ENCODE measurements at regions not wholly inside any gene's neighbourhood (a gene's known extent, or its start where the extent isn't known, plus 50 kb on each side); places are given as distances from the start of the nearest gene placed in this dataset.

DNA sequence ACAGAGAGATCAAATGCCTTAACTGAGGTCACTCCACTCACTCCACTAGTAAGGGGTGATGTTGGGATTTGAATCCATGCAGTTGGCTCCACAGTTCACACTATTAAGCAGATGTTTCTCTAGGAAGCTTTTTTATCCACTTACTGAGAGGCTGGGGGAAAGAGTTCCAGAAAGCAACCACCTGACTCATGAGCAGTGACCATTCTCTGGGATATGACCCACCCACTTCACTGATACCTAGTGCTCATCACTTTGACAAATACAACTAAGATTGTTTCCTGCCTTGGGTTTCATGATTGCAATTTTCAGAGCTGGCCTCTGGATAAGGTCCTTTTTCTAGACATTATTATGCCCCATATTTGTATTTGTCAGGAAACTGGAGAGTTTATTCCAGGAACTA, 152.1 kb upstream of the PLEKHG7 start:
- TF ChIP-seq, protein P1, sequence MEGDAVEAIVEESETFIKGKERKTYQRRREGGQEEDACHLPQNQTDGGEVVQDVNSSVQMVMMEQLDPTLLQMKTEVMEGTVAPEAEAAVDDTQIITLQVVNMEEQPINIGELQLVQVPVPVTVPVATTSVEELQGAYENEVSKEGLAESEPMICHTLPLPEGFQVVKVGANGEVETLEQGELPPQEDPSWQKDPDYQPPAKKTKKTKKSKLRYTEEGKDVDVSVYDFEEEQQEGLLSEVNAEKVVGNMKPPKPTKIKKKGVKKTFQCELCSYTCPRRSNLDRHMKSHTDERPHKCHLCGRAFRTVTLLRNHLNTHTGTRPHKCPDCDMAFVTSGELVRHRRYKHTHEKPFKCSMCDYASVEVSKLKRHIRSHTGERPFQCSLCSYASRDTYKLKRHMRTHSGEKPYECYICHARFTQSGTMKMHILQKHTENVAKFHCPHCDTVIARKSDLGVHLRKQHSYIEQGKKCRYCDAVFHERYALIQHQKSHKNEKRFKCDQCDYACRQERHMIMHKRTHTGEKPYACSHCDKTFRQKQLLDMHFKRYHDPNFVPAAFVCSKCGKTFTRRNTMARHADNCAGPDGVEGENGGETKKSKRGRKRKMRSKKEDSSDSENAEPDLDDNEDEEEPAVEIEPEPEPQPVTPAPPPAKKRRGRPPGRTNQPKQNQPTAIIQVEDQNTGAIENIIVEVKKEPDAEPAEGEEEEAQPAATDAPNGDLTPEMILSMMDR (IDR thresholded peaks at IDR 0.05; ENCODE audit: low read depth, low read length) = no peak
- H3K9me3 ChIP-seq = no peaks in the 10 kb centered on the region
- no peak for DNase-seq
- H3K27me3 ChIP-seq = no peaks in the 10 kb centered on the region
- H3K4me1 ChIP-seq = no peaks in the 10 kb centered on the region; the same call in 1 of the 2 replicates
- no peak overlapping the region for H3K4me3 ChIP-seq (ENCODE audit: low read depth, low read length)
- no peaks in the 10 kb centered on the region for H3K36me3 ChIP-seq

DNA sequence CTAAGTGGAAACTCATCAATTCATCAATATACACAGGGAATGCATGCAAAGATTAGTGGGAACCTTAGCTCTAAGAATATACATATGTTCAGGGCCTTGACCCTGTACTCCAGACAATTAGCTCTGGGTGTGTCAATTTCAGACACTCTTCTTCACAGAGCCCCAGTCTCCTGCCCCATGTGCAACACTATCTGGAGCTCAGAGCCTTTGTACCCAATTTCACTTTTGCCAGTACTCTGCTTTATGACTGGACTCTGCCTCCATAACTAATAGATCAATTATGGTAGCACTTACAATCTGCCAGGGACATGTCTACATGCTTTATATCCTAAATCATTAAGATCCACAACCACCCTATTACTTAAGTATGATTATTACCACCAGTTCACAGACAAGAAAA, 152.5 kb upstream of the PLEKHG7 start:
- no peaks in the 10 kb centered on the region for H3K27me3 ChIP-seq
- TF ChIP-seq, protein P1 (IDR thresholded peaks at IDR 0.05; ENCODE audit: low read depth, low read length) = no peak
- no peak overlapping the region for H3K4me3 ChIP-seq (ENCODE audit: low read depth, low read length)
- H3K9me3 ChIP-seq = no peaks in the 10 kb centered on the region
- no peaks in the 10 kb centered on the region; the same call in 1 of the 2 replicates for H3K4me1 ChIP-seq
- H3K36me3 ChIP-seq = no peaks in the 10 kb centered on the region
- DNase-seq = no peak

DNA sequence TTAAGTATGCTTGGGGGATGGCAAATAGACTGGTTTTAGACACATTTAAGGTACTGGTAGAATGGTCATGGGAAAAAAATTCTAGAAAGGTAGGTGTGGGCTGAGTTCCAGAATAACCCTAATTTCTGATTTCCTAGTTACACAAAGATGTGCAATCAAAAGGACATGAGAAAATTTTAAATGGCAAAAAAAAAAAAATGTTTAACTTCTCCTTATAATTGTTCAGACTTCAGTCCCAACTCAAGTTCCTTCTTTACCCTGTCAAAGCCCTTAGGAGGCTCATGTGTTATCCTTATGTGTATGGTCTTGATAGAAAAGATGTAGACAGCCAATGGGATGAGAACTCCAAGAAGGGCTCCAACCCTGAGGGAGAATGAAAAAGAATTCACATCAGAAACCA, 153.3 kb upstream of the PLEKHG7 start:
- TF ChIP-seq, protein P1 (IDR thresholded peaks at IDR 0.05; ENCODE audit: low read depth, low read length) = no peak
- DNase-seq = no peak
- no peaks in the 10 kb centered on the region for H3K36me3 ChIP-seq
- no peaks in the 10 kb centered on the region for H3K9me3 ChIP-seq
- no peaks in the 10 kb centered on the region for H3K27me3 ChIP-seq
- no peaks in the 10 kb centered on the region; the same call in 1 of the 2 replicates for H3K4me1 ChIP-seq
- H3K4me3 ChIP-seq (ENCODE audit: low read depth, low read length) = no peak overlapping the region

DNA sequence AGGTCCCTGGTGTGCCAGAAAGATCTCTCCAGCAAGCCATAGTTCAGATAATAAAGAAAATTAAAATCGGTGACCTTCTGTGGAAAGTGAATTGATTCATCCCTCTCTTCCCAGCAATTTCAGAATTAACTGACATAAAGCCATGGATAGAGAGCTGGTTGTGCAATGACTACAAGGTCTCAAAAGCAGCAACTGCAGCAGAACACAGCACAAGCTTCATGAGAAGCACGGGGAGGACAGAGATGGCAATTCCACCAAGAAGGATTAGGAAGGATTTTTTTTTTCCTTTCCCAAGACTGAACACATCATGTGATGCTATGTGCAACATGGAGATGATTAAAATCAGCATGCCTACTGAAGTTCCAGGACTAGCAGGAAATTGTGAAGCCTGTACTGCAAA, 154.9 kb upstream of the PLEKHG7 start:
- H3K4me1 ChIP-seq = no peaks in the 10 kb centered on the region; the same call in 1 of the 2 replicates
- no peaks in the 10 kb centered on the region for H3K9me3 ChIP-seq
- no peak for DNase-seq
- TF ChIP-seq, protein P1 (IDR thresholded peaks at IDR 0.05; ENCODE audit: low read depth, low read length) = no peak
- H3K4me3 ChIP-seq (ENCODE audit: low read depth, low read length) = no peak overlapping the region
- no peaks in the 10 kb centered on the region for H3K27me3 ChIP-seq
- no peaks in the 10 kb centered on the region for H3K36me3 ChIP-seq

DNA sequence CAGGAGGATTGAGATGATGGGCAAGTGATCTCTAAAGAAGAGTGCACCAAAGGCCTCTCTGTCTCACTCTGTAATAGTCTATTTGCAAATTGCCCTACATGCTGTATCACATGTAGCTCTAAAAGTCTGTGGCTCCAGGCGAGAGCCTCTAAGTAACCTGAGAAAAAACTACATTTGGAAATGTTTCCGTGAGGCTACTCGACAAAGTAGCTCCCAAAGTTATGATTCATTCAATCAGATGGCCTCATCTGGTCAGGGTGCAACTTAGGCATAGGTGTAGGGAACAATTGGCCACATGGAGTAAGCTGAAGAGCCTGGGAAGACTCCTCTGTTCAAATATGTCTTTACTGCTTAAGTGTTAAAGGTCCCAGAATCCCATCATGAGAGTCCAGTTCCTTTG, 155.4 kb upstream of the PLEKHG7 start:
- TF ChIP-seq, protein P1 (IDR thresholded peaks at IDR 0.05; ENCODE audit: low read depth, low read length) = no peak
- H3K4me3 ChIP-seq (ENCODE audit: low read depth, low read length) = no peak overlapping the region
- no peaks in the 10 kb centered on the region for H3K4me1 ChIP-seq
- no peak for DNase-seq
- no peaks in the 10 kb centered on the region for H3K27me3 ChIP-seq
- H3K9me3 ChIP-seq = no peaks in the 10 kb centered on the region
- H3K36me3 ChIP-seq = no peaks in the 10 kb centered on the region

DNA sequence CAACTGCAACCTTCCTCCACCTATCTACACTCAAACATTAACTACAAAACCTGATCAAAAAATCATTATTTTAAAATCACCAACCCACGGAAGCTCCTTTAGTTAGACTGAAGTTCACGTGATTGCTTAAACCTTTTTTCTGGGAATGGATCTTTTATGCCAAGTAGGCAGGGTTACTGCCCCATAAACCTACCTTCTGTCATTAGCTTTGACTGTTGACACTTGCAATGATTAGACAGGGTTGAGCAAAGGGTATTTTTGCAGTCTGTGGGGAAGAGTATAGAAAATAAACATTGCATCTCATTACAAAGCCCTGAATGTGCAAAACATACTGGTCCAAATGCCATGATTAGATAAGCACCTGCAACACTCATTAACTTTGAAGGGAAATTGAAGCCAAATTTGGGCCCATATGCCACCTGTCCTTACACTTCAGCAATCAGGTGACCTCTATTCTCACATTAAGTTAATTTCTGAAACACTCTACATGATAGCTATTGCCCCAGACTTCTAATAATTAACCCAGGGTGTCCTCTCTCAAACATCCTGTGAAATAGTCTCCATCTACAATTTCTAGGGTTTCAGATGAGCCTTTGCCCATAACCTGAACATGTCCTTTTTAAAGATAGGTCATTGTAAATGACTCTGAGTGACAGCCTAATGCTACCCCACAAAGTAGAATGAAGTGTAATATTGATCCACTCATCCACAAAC, 156.0 kb upstream of the PLEKHG7 start:
- no peaks in the 10 kb centered on the region for H3K36me3 ChIP-seq
- TF ChIP-seq, protein P1 (IDR thresholded peaks at IDR 0.05; ENCODE audit: low read depth, low read length) = no peak
- H3K27me3 ChIP-seq = no peaks in the 10 kb centered on the region
- H3K4me3 ChIP-seq (ENCODE audit: low read depth, low read length) = no peak overlapping the region
- DNase-seq = no peak
- no peaks in the 10 kb centered on the region for H3K9me3 ChIP-seq
- no peaks in the 10 kb centered on the region for H3K4me1 ChIP-seq

Measured in BE2C (cell line).